Endothelial cell of umbilical vein (primary cell): ENCODE measurements at regions not wholly inside any gene's neighbourhood (a gene's known extent, or its start where the extent isn't known, plus 50 kb on each side); places are given as distances from the start of the nearest gene placed in this dataset.

Source experiments
- BruUV-seq: library from RNA; stranded (reverse); fragments of 400-500 nt; replicated peaks from 2 replicates; lab custom pipeline; 2021; lab: Mats Ljungman, UMichigan
- CTCF ChIA-PET: fragments of 300-600, 350-600 bp; sonication (Branson Sonifier 250); formaldehyde crosslinking; loops from one replicate; lab custom pipeline; 2021; ENCODE audit warnings: antibody characterized with exemption, inconsistent platforms; lab: Charles Lee
- POLR2A ChIA-PET: fragments of 300-600, 350-600 bp; sonication (Branson Sonifier 250); formaldehyde crosslinking; loops from one replicate; lab custom pipeline; 2021; ENCODE audit warnings: antibody characterized with exemption, inconsistent platforms; lab: Charles Lee
- DNase-seq: peaks from one replicate; pipeline ENCODE4 v3.0.0-alpha.2; 2011; ENCODE audit warnings: low read depth, low spot score
- FAIRE-seq: peaks from 2 replicates; lab custom pipeline; 2011; peaks lifted over from hg19 to GRCh38; lab: Jason Lieb, UNC
- H2AFZ ChIP-seq: 2 replicates; pipeline ENCODE4 v1.6.0; 2012; ENCODE audit warnings: low read depth, low read length, control low read depth, inconsistent platforms
- H3K27ac ChIP-seq: 2 replicates; pipeline ENCODE4 v1.5.1; 2011; ENCODE audit warnings: low read depth, mild to moderate bottlenecking, control low read depth, low read length, moderate library complexity; ENCODE audit not compliant: insufficient read depth
- H3K27me3 ChIP-seq, 2 experiments: 2 replicates each; pipeline versions ENCODE4 v1.6.0 to v1.6.1; 2011; ENCODE audit warnings: low read length in 2 of 2, mixed read lengths in 1 of 2; ENCODE audit not compliant: control insufficient read depth in 2 of 2, insufficient read depth in 2 of 2
- H3K36me3 ChIP-seq, 2 experiments: 2 replicates in 1 of 2; 3 replicates in 1 of 2; pipeline ENCODE4 v1.5.1; 2011; ENCODE audit warnings: low read length in 2 of 2, mild to moderate bottlenecking in 1 of 2, moderate library complexity in 1 of 2; ENCODE audit not compliant: control insufficient read depth in 2 of 2, insufficient read depth in 2 of 2; ENCODE audit errors: extremely low read depth in 1 of 2
- H3K4me1 ChIP-seq: 3 replicates; pipeline ENCODE4 v1.5.1; 2011; ENCODE audit warnings: mild to moderate bottlenecking, low read length; ENCODE audit not compliant: control insufficient read depth, insufficient read depth; ENCODE audit errors: extremely low read depth
- H3K4me2 ChIP-seq: 2 replicates; pipeline ENCODE4 v1.6.1; 2011; ENCODE audit warnings: low read length, control low read depth, mixed read lengths; ENCODE audit not compliant: insufficient read depth
- H3K4me3 ChIP-seq, 3 experiments: fragments of 200-600 bp in 1 of 3; sonication (generic), shearing (Covaris generic) in 1 of 3; replicated peaks in 1 of 3; 2 replicates each; pipeline ENCODE4 v1.5.1; 2011 to 2016; ENCODE audit warnings: control low read depth in 3 of 3, low read length in 3 of 3, mild to moderate bottlenecking in 2 of 3, inconsistent platforms in 1 of 3, low read depth in 1 of 3, moderate library complexity in 1 of 3; ENCODE audit not compliant: insufficient read depth in 1 of 3
- H3K79me2 ChIP-seq: 2 replicates; pipeline ENCODE4 v1.6.0; 2012; ENCODE audit warnings: low read length, inconsistent platforms; ENCODE audit not compliant: control insufficient read depth, insufficient read depth
- H3K9ac ChIP-seq: replicated peaks from 2 replicates; pipeline ENCODE3; 2011; ENCODE audit warnings: low read length, control low read depth; ENCODE audit not compliant: insufficient read depth; ENCODE audit errors: extremely low read depth
- H3K9me1 ChIP-seq: replicated peaks from 3 replicates; pipeline ENCODE4 v1.6.0; 2011; ENCODE audit warnings: mild to moderate bottlenecking, low read length; ENCODE audit not compliant: control insufficient read depth, insufficient read depth; ENCODE audit errors: extremely low read depth
- H3K9me3 ChIP-seq: replicated peaks from 2 replicates; pipeline ENCODE4 v1.5.1; 2012; ENCODE audit warnings: low read length, inconsistent platforms; ENCODE audit not compliant: control insufficient read depth, insufficient read depth
- H4K20me1 ChIP-seq: replicated peaks from 2 replicates; pipeline ENCODE3; 2011; ENCODE audit warnings: mild to moderate bottlenecking, low read length; ENCODE audit not compliant: control insufficient read depth, insufficient read depth; ENCODE audit errors: extremely low read depth
- CTCF ChIP-seq, 2 donors: IDR thresholded peaks; 1 replicate in 1 of 2; 2 replicates in 1 of 2; pipeline ENCODE4 v1.5.1; 2011; ENCODE audit warnings: low read length in 2 of 2, mild to moderate bottlenecking in 2 of 2, moderate library complexity in 2 of 2, control low read depth in 1 of 2, inconsistent platforms in 1 of 2, low read depth in 1 of 2; ENCODE audit not compliant: insufficient read depth in 1 of 2; ENCODE audit errors: extremely low read depth in 1 of 2
- EZH2 ChIP-seq: IDR thresholded peaks from 2 replicates; pipeline ENCODE4 v1.6.1; 2012; ENCODE audit warnings: borderline replicate concordance, low read depth, mild to moderate bottlenecking, moderate library complexity, low read length, inconsistent platforms; ENCODE audit not compliant: severe bottlenecking
- FOS ChIP-seq: IDR thresholded peaks from 2 replicates; pipeline ENCODE4 v1.6.1; 2011; ENCODE audit warnings: mild to moderate bottlenecking, low read length, moderate library complexity, borderline replicate concordance; ENCODE audit not compliant: insufficient read depth
- GATA2 ChIP-seq: IDR thresholded peaks from 2 replicates; pipeline ENCODE4 v1.7.0; 2011; ENCODE audit warnings: low read depth, mild to moderate bottlenecking, moderate library complexity, mixed read lengths, low read length; ENCODE audit not compliant: insufficient read length, insufficient read depth
- JUN ChIP-seq: IDR thresholded peaks from 2 replicates; pipeline ENCODE4 v1.6.1; 2011; ENCODE audit warnings: borderline replicate concordance, low read depth; ENCODE audit not compliant: insufficient read length, insufficient read depth
- MAX ChIP-seq: IDR thresholded peaks from 2 replicates; pipeline ENCODE4 v1.6.1; 2011; ENCODE audit not compliant: insufficient read depth, insufficient read length
- MYC ChIP-seq: IDR thresholded peaks from one replicate; pipeline ENCODE4 v1.6.1; 2011; ENCODE audit warnings: mild to moderate bottlenecking, low read depth, low read length
- POLR2A ChIP-seq: IDR thresholded peaks from 2 replicates; pipeline ENCODE4 v1.6.1; 2012; ENCODE audit warnings: low read depth, mild to moderate bottlenecking, control low read depth, low read length
- POLR2AphosphoS5 ChIP-seq: IDR thresholded peaks from 2 replicates; pipeline ENCODE4 v1.6.1; 2012; ENCODE audit warnings: low read depth, mild to moderate bottlenecking, control low read depth, low read length, moderate library complexity; ENCODE audit not compliant: insufficient read depth
- dilution Hi-C: fragments of 300-500 bp; cut with MboI; formaldehyde crosslinking; loops from one replicate; pipeline ENCODE4 v1.15.0; 2019; ENCODE audit warnings: low sequenced_read_pairs; ENCODE audit not compliant: extremely low pct_ligation_motif_present
- intact Hi-C: fragments of 100-400 bp; cut with micrococcal nuclease; formaldehyde crosslinking; loops from one replicate; pipeline ENCODE4 v1.10.0; 2022

- Histone ChIP-seq H3K27me3 (peaks cover 0 to 2% of the 10 kb centered on the region in 2 experiments), H3K4me3 (no peak overlapping the region), H4K20me1 (no peaks in the 10 kb centered on the region), H3K36me3 (no peaks in the 10 kb centered on the region), H3K4me1 (no peaks in the 10 kb centered on the region), H3K79me2 (no peaks in the 10 kb centered on the region), H3K9me3 (no peaks in the 10 kb centered on the region), H3K9ac (no peak overlapping the region), H3K9me1 (no peaks in the 10 kb centered on the region), H3K4me2 (no peak overlapping the region), H2AFZ (no peak overlapping the region), H3K27ac (no peak overlapping the region)
- TF ChIP-seq GATA2 (no peak), FOS (no peak), POLR2AphosphoS5 (no peak), MYC (no peak), POLR2A (no peak), EZH2 (no peak), JUN (no peak), CTCF (IDR thresholded peaks at IDR 0.05; ENCODE audit: extremely low read depth in 1 of 2, insufficient read depth in 1 of 2, low read depth in 1 of 2, low read length in 2 of 2) (no peak), MAX (no peak)
- intact Hi-C loops: no loop called here
- POLR2A ChIA-PET: no interaction called here
- BruUV-seq: no TSS peak
- dilution Hi-C loops: no loop called here
- CTCF ChIA-PET: no interaction called here
- DNase-seq: no peak
- FAIRE-seq: no peak
Measured at GRCh38 chr10:78529262-78529661, 495.6 kb downstream of the RPS24 start.
